ENCODE measurements at regions not wholly inside any gene's neighbourhood (a gene's known extent, or its start where the extent isn't known, plus 50 kb on each side); places are given as distances from the start of the nearest gene placed in this dataset.

DNA sequence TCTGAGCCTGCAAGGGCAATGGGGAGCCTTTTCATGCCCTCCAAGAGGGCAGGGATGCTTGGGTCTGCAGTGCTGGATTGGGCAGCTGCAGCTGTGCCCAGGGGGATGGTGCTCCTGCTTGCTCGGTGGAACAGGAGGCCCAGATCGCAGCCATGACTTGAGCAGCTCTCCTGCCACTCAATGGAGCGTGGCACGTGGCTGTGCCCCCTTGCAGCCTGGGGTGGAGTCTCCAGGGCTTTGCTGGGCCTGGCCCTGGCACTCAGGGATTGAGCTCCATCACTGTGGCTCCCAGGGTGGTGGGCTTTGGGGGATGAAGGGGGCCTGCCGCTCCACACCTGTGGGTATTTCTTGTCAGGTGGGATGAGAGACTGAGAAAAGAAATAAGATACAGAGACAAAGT, 53.4 kb upstream of the IBSP start:
- Mint-ChIP-seq H3K27ac (no peak overlapping the region), H3K4me3 (no peak overlapping the region), H3K27me3 (no peaks in the 10 kb centered on the region), H3K9me3 (no peaks in the 10 kb centered on the region), H3K4me1 (ENCODE audit: low read depth) (no peaks in the 10 kb centered on the region), H3K36me3 (no peaks in the 10 kb centered on the region)
- ChIA-PET CTCF (no interaction called here), POLR2A (no interaction called here)
- intact Hi-C loops (cut with micrococcal nuclease): no loop called here
- DNase-seq: no peak

Data from activated CD4-positive, alpha-beta memory T cell treated with anti-CD3 and anti-CD28 coated beads for 36 hours (primary cell).